GM20431 (cell line): ENCODE measurements at regions not wholly inside any gene's neighbourhood (a gene's known extent, or its start where the extent isn't known, plus 50 kb on each side); places are given as distances from the start of the nearest gene placed in this dataset.
"Not testable (repeated sequence)": the region's sequence is repeated elsewhere in the genome, so short reads cannot be mapped to it uniquely, and the experiment has no call there.

Source experiments
- in situ Hi-C: fragments of 300-500 bp; cut with MseI, MboI; formaldehyde crosslinking; loops from one replicate; pipeline ENCODE4 v1.15.0; 2020; ENCODE audit warnings: low sequenced_read_pairs; ENCODE audit not compliant: unreplicated experiment

DNA sequence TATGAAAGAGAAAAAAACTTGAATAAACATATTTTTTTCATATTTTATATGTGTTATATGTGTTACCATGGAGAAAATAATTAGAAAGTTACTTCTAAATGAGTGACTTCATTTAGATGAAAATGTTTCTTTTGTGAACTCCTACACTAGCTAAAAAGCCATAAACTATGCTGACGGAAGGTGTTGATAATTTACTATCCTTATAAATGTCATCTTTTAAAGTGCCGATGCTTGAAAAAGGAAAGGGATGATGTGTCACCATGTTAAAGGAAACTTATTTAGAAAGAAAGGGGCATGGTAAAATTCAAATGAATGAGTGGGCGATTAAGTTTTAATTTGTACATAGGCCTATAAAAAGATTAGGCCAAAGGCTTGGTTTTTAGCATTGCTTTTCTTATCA lies 133.8 kb downstream of the SPRY1 start:
- in situ Hi-C loops, result no loop called here

DNA sequence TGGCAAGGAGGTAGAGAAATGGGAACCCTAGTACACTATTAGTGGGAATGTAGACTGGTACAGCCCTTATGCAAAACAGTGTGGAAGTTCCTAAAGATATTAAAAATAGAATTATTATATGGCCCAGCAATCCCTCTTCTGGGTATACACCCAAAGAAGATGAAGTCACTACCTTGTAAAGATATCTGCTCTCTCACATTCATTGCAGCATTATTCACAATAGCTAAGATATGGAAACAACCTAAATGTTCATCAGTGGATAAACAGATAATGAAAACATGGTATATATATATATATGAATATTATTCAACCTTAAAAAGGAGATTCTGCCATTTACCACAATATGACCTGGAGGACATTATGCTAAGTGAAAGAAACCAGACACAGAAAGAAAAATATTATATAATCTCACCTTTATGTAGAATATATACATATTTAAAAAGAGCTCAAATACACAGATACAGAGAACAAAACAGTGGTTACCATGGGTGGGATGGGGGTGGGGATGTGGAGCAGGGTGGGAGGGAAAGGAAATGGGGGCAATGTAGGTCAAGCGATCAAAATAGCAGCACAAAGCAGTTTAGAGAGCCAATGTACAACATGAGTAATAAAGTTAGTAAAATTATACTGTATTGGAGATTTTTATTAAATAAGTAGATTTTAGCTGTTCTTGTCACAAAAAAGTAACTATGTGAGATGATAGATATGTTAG lies 138.6 kb downstream of the SPRY1 start:
- in situ Hi-C loops, result no loop called here

DNA sequence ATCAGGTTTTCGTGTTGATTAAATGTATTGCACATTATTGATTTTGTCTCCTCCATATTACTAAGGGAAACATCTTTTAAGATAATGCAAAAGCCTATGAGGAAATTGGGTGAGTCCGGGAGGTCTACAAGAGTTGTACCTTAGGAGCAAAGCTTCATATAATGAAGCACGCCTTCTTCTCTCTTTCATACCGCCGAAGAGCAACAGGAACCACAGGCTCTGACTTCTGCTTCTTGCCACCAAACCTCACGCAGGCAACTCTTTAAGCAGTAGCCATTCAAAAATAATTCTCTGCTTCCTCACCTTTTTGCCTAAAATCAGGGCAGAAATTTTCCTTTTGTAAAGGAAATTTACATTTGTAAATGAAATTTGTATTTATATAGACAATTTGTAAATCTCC lies 139.6 kb downstream of the SPRY1 start:
- in situ Hi-C loops, result no loop called here

DNA sequence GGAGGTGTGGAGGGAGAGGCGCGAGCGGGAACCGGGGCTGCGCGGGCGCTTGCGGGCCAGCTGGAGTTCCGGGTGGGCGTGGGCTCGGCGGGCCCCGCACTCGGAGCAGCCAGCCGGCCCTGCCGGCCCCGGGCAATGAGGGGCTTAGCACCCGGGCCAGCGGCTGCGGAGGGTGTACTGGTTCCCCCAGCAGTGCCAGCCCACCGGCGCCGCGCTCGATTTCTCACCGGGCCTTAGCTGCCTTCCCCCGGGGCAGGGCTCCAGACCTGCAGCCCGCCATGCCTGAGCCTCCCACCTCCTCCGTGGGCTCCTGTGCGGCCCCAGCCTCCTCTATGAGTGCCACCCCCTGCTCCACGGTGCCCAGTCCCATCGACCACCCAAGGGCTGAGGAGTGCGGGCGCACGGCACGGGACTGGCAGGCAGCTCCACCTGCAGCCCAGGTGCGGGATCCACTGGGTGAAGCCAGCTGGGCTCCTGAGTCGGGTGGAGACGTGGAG lies 141.4 kb downstream of the SPRY1 start:
- in situ Hi-C loops, result not testable (repeated sequence)

DNA sequence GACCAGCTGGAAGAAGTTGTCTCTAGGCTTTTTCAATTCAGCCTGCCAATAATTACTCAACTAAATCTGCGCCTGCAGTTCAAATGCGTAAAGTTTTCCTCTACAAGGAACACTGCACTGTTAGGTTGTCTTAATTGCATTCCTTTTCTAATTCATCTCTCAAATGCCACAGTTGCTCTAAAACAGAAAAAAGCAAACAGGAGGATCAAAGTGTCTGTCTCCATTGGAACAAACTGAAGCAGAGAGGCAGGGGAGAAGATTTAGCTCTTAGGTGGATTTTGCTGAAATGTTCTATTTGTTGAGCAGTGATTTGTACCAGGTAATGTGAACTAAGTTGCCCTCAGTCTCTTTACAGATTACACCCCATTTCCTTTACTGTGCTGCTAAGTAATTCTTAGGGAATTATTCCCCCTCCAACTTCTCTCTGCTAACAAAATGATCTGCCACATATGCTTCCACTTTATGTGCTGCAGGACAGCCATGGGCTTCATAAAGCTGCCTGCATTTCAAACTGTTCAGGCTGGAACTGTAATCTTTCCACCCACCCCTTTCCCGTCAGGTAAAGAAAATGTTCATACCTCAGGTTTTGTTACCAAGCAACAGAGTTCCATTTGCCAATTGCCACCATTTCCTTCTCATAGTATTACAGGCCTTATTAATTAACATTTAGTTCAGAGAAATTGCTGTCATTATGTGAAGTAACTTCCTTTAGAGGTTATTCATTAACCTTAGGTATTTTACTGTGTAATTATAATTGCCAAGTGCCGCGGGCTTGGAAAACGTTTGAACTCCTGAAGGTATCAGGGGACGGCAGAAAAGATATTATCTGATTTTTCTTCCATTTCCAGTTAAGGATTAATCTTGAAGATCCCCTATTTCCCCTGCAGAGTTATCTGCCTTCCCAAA lies 149.3 kb downstream of the SPRY1 start:
- in situ Hi-C loops, result no loop called here

DNA sequence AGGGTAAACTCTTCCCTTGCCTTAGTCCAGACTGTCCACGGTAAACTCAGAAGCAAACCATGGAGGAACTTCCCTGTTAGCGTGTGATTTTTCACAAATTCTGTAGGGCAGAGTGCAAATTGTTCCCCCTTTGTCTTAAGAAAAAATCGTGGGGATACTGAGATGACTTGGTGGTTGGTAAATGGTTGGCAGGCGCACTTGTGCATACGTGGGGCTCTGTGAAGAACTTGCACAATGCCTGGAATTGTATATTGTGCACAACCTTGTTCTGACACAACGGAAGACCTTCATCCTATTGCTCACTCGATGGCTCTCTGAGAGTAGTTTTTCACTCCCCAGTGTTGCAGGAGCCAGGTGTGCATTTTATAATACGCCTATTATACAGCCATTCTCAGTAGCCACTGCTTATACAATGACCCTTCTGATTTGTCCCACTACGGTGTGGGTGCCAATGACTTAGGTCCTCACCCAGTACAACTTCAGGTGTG lies 150.0 kb downstream of the SPRY1 start:
- in situ Hi-C loops, result no loop called here

DNA sequence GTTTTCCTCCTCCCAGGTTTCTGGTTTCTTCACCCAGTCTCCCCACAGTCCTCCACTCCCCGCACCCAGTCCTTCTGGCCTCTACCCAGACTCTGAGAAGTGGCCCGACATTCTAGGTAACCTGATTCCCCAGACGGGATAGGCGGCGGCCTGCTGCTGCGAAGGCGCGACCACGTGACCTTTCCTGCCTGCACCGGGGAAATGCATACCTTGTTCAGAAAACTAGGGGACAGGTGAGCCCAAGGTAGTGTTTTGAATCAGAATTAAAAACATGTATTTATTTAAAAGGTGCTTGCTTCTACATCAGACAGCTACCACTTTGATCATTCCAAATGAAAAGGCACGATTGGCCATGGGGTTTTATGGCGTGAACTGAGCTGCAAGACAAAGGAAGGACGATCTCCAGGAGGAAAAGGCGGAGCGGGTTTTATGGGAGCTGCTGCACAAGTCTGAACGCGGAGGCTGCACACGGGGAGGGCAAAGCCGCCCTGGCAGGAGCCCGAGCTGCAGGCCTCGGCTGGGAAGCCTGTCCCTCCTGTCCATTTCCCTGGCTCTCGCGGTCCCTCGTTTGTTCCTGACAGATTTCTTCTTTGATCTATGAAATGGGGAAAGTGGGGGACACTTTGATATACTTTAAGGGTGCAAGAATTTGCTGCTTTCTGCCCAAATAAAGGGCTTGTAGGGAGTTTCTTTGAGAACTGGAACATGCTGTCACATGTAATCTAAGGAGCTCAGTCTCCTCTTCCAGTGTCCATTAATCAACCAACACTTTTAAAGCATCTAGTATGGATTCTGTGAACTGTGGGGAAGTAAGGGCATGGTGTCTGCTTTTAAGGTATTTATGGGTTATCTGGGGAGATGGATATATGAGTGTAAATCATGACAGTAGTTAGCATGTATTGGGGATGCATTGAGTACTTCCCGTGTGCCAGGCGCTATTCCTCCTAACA lies 150.9 kb downstream of the SPRY1 start:
- in situ Hi-C loops, result no loop called here

DNA sequence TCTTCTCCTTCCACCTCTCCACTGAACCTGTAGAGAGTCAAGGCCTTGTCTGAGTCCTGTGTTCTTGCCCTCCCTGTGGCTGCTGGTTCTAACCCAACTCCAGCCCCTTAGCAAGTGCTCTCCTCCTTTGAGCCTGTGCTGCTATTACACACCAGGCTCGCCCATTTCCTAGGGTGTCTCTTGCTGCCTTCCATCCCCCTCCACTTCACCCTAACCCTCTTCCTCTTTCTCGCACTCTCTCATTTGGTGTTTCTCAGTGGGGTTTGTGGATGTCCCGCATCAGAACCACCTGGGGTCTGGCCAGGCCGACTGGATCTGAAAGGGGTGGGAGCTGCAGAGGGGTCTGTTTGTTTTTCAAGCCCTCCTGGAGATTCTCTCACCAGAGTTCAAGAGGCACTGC lies 156.7 kb downstream of the SPRY1 start:
- in situ Hi-C loops, result loop anchor here (25.0 kb wide), 1 partner anchor 166 kb away; the partner anchor contains the start of gene SPRY1

DNA sequence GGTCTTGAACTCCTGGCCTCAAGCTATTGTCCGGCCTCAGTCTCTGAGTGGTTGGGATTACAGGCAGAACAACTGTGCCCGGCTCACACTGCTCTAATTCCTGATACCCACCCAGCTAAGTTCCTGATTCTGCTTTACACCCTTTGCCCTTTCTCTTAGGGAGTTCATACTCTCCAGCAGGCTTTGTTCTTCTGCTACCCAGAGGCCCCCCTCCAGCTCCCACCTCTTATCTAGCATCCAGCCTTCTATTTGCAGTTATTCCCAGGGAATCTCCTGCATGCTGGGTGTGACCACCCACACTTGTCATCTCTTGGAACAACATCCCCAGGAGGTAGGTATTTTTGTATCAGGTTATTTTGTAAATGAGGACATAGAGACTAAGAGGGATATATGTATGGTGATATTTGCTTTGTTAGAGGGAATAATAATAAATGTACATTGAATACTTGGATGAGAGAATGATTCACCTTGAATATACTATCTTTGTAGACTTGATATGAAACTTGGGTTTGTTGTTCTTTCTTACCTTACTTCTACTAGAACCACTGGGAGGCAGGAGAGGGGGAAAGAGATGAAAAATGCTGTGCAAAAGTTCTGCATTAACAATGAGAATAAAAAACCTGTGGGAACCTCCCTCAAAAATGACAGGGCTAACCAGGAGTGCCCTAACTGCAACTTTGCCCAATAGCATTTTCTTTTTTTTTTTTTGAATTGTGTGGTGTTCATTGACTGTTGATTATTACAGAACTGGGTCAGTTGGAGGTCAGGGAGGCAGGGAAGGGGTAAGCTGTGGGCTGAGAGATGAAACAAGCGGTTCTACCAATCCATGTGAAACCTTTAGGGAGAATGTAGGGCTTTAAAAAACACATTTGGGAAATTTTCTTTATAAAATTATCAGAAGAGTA lies 157.4 kb downstream of the SPRY1 start:
- in situ Hi-C loops, result loop anchor here (25.0 kb wide), 1 partner anchor 167 kb away; the partner anchor contains the start of gene SPRY1

DNA sequence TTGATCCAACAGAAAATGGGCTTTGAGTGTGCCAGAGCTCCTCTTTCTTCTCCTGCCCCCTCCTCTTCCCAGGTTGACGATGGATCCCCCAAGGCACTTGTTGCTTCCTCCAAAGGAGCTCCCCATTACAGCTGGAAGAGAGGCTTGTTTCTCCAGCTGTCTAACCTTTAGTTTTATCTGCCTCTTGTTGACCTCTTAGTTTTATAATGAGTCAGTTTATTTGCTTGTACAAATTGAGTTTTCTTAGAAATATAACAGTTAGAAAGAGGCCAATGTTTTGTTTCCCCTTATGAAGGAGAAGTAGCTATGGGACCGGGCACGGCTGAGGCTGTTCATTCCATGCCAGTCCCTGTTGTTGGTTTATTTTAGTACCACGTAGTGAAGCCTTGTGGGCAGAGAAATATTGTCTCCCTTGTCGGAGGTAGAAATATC lies 158.2 kb downstream of the SPRY1 start:
- in situ Hi-C loops, result loop anchor here (25.0 kb wide), 1 partner anchor 168 kb away; the partner anchor contains the start of gene SPRY1

DNA sequence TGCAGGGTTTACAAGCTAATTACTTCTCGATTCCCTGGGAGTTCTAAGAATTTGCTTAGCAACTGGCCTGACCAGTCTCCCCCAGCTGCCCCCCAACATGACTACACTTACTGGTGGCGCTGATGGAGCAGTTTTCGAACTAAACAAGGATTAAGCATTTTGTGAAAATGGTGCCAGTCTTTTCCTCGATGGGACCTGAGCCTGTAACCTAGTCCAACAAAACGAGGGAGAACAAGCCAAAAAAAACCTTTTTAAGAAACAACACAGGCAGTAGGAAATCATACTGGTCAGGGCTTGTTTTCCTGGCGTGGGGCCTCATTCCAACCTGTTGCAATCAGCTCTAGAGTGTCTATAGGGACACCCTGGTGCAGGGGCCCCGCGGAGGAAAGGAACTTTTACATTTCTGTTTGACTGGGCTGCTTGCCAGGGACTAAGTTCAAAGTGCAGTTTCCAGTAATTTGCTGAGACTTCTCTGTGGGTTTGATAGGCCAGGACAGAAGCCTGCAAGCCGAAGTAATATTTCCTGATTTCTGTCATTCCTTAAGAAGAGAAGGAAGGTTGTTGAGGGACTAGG lies 158.7 kb downstream of the SPRY1 start:
- in situ Hi-C loops, result loop anchor here (25.0 kb wide), 1 partner anchor 168 kb away; the partner anchor contains the start of gene SPRY1

DNA sequence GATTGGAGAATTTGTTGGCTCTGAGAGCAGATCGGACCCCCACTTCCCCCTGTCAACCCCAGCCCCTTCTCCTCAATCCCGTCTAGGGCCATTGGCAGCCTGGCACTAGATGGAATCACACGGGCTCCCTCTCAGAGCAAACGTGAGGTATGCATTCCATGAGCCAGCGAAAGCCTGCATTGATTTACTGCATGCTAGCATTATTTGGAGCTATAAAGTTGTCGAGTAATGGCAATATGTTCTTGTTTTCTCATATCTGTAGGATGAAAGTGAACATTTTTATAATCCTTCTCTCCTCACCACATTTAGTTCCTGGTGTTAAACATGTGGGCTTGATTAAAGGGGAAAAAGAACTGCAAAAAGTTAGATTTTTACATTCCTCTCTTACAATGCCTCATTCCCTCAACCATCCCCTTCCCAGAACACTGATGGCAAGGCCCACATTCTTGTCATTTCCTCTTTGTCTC lies 159.2 kb downstream of the SPRY1 start:
- in situ Hi-C loops, result loop anchor here (25.0 kb wide), 1 partner anchor 169 kb away; the partner anchor contains the start of gene SPRY1

DNA sequence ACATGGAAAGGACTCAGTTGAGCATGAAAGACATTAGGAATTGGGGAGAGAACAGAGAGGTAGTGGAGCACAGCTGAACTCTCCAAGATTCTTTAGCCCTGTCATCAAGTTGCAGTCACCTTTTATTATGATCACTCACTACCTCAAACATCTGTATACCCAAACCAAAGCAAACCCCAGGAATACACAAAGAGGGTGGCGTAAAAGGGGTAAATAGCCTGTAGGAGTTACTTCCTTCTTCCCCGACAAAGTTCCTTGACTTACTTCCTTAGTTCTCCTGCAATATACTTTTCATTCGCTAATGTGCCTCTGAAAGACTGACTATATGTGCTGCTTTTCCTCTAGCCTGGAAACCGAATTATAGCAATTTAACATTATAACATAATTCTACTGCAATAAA lies 159.9 kb downstream of the SPRY1 start:
- in situ Hi-C loops, result loop anchor here (25.0 kb wide), 1 partner anchor 169 kb away; the partner anchor contains the start of gene SPRY1

DNA sequence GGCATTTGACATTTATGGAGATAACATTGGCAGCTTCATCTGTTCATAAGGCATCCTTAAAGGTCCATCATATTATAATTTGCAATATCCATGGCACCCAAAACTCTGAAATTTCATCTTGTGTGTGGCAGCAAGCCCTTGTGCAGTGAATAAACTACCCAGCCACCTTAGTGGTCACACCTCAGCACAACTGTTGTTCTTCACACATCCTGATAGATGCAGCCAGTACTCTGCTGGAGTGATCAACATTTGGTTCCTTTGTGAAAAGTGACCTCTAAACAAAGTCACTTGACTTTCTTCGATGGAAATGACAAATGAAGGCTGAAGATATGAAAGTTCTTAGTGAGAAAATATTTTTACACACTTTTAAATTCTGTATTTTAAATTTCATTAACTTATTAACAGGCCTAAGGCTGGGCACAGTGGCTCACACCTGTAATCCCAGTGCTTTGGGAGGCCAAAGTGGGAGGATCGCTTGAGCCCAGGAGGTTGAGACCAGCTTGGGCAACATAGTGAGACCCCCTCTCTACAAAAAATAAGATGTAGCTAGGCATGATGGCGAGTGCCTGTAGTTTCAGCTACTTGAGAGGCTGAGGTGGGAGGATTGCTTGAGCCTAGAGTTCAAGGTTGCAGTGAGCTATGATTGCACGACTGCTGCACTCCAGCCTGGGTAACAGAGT lies 161.4 kb downstream of the SPRY1 start:
- in situ Hi-C loops, result loop anchor here (25.0 kb wide), 1 partner anchor 171 kb away; the partner anchor contains the start of gene SPRY1

DNA sequence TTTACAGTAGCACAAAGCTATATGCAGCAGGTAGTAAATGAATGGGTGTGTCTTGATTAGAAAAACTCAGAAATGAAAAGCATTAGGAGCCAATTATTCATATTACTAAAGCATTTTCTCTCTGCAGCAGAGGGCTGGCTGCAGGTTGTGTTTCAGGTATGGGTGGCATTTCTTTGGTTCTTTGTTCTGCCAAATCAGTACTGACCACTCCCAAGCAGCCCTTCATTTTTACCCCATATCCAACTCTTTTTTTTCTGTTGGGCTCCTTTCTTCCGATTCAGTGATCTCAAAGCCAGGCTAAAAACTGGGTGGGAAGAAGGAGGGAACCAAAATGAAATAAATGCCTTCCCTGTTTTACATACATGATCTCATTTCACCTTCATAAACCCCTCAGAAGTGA lies 162.3 kb downstream of the SPRY1 start:
- in situ Hi-C loops, result loop anchor here (25.0 kb wide), 1 partner anchor 172 kb away; the partner anchor contains the start of gene SPRY1

DNA sequence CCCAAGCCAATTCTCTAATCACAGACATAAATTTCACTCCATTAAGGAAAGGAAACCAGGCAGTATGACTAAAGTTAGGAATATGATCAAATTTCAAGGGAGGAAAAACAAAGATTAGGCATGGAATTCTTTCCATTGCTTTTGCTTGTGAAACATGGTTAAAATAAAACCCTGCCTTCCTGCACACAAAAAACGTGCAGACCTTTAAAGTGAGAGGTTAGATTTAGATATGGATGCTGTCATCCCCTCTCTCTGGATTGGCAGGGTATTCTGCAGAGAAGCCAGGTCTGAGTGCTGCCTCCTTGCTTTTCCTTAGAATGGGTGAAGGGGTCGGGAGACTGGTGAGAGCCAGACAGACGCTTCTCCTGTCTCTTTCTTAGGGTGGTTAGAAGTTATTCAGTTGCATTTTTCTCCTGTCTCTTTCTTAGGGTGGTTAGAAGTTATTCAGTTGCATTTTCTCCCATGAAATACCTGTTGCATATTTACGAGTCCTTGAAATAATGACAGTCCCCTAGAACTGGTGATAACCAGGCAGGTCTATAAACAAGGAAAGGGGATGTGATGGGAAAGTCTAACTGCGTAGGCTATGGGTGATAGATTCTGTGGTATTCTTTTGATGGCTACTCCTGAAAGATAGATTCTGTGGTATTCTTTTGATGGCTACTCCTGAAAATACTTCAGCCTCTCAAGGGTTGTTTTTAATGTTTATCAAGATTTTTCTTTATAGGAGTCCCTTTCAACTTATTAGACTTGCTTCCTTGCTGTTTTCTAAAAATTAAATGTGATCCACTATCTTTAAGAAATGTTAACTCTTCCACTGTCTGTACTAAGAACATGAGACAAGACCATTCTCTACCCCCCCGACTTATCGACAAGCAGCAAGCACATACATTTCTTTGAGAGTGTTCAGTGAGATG lies 163.6 kb downstream of the SPRY1 start:
- in situ Hi-C loops, result loop anchor here (25.0 kb wide), 1 partner anchor 173 kb away; the partner anchor contains the start of gene SPRY1
